ENCODE measurements at regions not wholly inside any gene's neighbourhood (a gene's known extent, or its start where the extent isn't known, plus 50 kb on each side); places are given as distances from the start of the nearest gene placed in this dataset.

GRCh38 chr1:108071601-108072000, 106.6 kb upstream of the VAV3 start:
- 77 to 87% methylated on average over 2 of the region's 2 CpGs for WGBS, 2 donors
- TF ChIP-seq CTCF (IDR thresholded peaks at IDR 0.05), result no peak
- Histone ChIP-seq H3K27ac (peak overlapping the region in 1 of 10 donors; percentile 65), H3K4me1 (peaks cover 0 to 33% (median 0%) of the 10 kb centered on the region in 9 donors), H3K9me3 (no peaks in the 10 kb centered on the region), H3K36me3 (no peaks in the 10 kb centered on the region), H3K27me3 (no peaks in the 10 kb centered on the region), H3K4me3 (no peak overlapping the region)
- peak in 1 of 8 donors; percentile 42 for ATAC-seq
- intact Hi-C loops (cut with DNase I), result no loop called here
- DNase-seq, result no peak

GRCh38 chr1:108070662-108071061, 105.7 kb upstream of the VAV3 start:
- H3K9me3 ChIP-seq, result no peaks in the 10 kb centered on the region
- DNase-seq (no peak), ATAC-seq (peak in 4 of 8 donors; percentile 24 to 46 (median 32))
- intact Hi-C loops (cut with DNase I), result no loop called here
- no peak overlapping the region for H3K27ac ChIP-seq
- H3K4me3 ChIP-seq, result no peak overlapping the region
- H3K27me3 ChIP-seq, result no peaks in the 10 kb centered on the region
- H3K36me3 ChIP-seq, result no peaks in the 10 kb centered on the region
- peaks cover 0 to 33% (median 0%) of the 10 kb centered on the region in 9 donors for H3K4me1 ChIP-seq
- WGBS, 2 donors, result 59 to 85% methylated on average over 2 of the region's 2 CpGs
- TF ChIP-seq CTCF (IDR thresholded peaks at IDR 0.05), result no peak

- no peak for TF ChIP-seq CTCF (IDR thresholded peaks at IDR 0.05)
- Histone ChIP-seq H3K4me1 (peaks cover 0 to 33% (median 0%) of the 10 kb centered on the region in 9 donors), H3K36me3 (no peaks in the 10 kb centered on the region), H3K9me3 (peaks cover 0 to 4% (median 0%) of the 10 kb centered on the region in 11 donors), H3K27me3 (no peaks in the 10 kb centered on the region), H3K27ac (no peak overlapping the region), H3K4me3 (no peak overlapping the region)
- no peak for DNase-seq
- 45 to 54% methylated on average over 2 of the region's 2 CpGs for WGBS, 2 donors
- intact Hi-C loops (cut with DNase I), result loop anchor here in 1 of 10 donors (2.0 kb wide), 1 partner anchor 15 kb away; no protein-coding TSS in a partner anchor
- no peak for ATAC-seq
These were observed 103.0 kb upstream of the VAV3 start for GRCh38 chr1:108067884-108068540.

- 86 to 93% methylated on average over 1 of the region's 1 CpG for WGBS, 2 donors
- Histone ChIP-seq H3K27ac (no peak overlapping the region), H3K36me3 (no peaks in the 10 kb centered on the region), H3K27me3 (no peaks in the 10 kb centered on the region), H3K9me3 (peaks cover 0 to 14% (median 1%) of the 10 kb centered on the region in 11 donors), H3K4me3 (no peak overlapping the region), H3K4me1 (peaks cover 0 to 21% (median 0%) of the 10 kb centered on the region in 9 donors)
- ATAC-seq (no peak), DNase-seq (no peak)
- no peak for TF ChIP-seq CTCF (IDR thresholded peaks at IDR 0.05)
- intact Hi-C loops (cut with DNase I), result no loop called here
These were observed 101.8 kb upstream of the VAV3 start for GRCh38 chr1:108066808-108067207.
